RWPE2 (cell line): ENCODE measurements at regions not wholly inside any gene's neighbourhood (a gene's known extent, or its start where the extent isn't known, plus 50 kb on each side); places are given as distances from the start of the nearest gene placed in this dataset.

ENCODE experiments used
- ATAC-seq: fragments of 200-7000 bp; cut with Tn5 transposase; 3 replicates; pipeline ENCODE4 v1.9.1; 2021; ENCODE audit warnings: low read depth
- DNase-seq: peaks from one replicate; pipeline ENCODE4 v3.0.0-alpha.2; 2020; ENCODE audit warnings: low spot score
- H3K27ac ChIP-seq: fragments of 450-650 bp; 2 replicates; pipeline ENCODE4 v1.5.1; 2017; ENCODE audit warnings: mild to moderate bottlenecking; ENCODE audit not compliant: poor library complexity, severe bottlenecking
- H3K27me3 ChIP-seq: fragments of 250-450 bp; sonication (Bioruptor Pico); 2 replicates; pipeline ENCODE4 v1.5.1; 2021; ENCODE audit warnings: mild to moderate bottlenecking, moderate library complexity; ENCODE audit not compliant: insufficient read depth, poor library complexity, severe bottlenecking
- H3K36me3 ChIP-seq: fragments of 250-450 bp; sonication (Bioruptor Pico); 2 replicates; pipeline ENCODE4 v1.5.1; 2020; ENCODE audit warnings: low read depth, mild to moderate bottlenecking, moderate library complexity
- H3K4me1 ChIP-seq: fragments of 250-450 bp; sonication (Bioruptor Pico); 2 replicates; pipeline ENCODE4 v1.5.1; 2021; ENCODE audit warnings: mild to moderate bottlenecking, moderate library complexity; ENCODE audit not compliant: insufficient read depth, poor library complexity, severe bottlenecking
- H3K4me3 ChIP-seq: fragments of 250-450 bp; sonication (Bioruptor Pico); 2 replicates; pipeline ENCODE4 v1.5.1; 2021; ENCODE audit warnings: mild to moderate bottlenecking, moderate library complexity; ENCODE audit not compliant: severe bottlenecking
- H3K9me3 ChIP-seq: fragments of 250-450 bp; sonication (Bioruptor Pico); 2 replicates; pipeline ENCODE4 v1.5.1; 2021; ENCODE audit warnings: mild to moderate bottlenecking, moderate library complexity; ENCODE audit not compliant: severe bottlenecking
- TF ChIP-seq, protein P1 (sequence below): fragments of 450-650 bp; IDR thresholded peaks from one replicate; pipeline ENCODE4 v1.5.1; 2017; ENCODE audit warnings: mild to moderate bottlenecking, moderate library complexity; ENCODE audit not compliant: poor library complexity, severe bottlenecking

DNA sequence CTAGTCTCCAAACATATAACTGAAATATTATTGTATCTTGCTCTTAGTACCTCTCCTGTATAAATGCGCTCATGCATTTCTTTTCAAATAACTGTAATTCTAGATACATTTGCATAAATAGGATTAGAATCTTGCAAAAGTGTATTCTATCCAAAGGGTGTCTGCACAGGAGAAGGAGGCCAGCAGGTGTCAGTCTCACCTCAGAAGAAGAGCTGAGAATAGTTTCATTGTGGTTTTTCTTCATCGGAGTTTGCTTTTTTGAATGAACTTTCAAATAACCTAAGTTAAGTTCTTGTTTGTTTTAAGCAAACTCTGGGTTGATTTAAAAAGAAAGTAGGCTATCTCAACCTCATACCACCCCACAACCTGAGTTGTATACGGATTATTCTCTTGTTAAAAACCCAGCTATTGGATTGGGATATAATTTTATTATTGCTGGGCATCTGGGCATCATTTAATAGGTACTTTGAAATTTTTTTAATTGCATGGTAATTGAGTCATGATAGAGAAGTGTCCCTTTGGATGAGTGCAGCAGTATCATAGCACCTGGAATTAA lies 125.0 kb upstream of the MLIP start:
- TF ChIP-seq, protein P1, sequence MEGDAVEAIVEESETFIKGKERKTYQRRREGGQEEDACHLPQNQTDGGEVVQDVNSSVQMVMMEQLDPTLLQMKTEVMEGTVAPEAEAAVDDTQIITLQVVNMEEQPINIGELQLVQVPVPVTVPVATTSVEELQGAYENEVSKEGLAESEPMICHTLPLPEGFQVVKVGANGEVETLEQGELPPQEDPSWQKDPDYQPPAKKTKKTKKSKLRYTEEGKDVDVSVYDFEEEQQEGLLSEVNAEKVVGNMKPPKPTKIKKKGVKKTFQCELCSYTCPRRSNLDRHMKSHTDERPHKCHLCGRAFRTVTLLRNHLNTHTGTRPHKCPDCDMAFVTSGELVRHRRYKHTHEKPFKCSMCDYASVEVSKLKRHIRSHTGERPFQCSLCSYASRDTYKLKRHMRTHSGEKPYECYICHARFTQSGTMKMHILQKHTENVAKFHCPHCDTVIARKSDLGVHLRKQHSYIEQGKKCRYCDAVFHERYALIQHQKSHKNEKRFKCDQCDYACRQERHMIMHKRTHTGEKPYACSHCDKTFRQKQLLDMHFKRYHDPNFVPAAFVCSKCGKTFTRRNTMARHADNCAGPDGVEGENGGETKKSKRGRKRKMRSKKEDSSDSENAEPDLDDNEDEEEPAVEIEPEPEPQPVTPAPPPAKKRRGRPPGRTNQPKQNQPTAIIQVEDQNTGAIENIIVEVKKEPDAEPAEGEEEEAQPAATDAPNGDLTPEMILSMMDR: peak; percentile 92
- H3K27me3 ChIP-seq: no peaks in the 10 kb centered on the region
- no peaks in the 10 kb centered on the region for H3K36me3 ChIP-seq
- H3K4me3 ChIP-seq: no peak overlapping the region
- H3K4me1 ChIP-seq: peaks cover 35% of the 10 kb centered on the region
- DNase-seq (no peak), ATAC-seq (no peak)
- H3K27ac ChIP-seq: no peak overlapping the region
- no peaks in the 10 kb centered on the region for H3K9me3 ChIP-seq

DNA sequence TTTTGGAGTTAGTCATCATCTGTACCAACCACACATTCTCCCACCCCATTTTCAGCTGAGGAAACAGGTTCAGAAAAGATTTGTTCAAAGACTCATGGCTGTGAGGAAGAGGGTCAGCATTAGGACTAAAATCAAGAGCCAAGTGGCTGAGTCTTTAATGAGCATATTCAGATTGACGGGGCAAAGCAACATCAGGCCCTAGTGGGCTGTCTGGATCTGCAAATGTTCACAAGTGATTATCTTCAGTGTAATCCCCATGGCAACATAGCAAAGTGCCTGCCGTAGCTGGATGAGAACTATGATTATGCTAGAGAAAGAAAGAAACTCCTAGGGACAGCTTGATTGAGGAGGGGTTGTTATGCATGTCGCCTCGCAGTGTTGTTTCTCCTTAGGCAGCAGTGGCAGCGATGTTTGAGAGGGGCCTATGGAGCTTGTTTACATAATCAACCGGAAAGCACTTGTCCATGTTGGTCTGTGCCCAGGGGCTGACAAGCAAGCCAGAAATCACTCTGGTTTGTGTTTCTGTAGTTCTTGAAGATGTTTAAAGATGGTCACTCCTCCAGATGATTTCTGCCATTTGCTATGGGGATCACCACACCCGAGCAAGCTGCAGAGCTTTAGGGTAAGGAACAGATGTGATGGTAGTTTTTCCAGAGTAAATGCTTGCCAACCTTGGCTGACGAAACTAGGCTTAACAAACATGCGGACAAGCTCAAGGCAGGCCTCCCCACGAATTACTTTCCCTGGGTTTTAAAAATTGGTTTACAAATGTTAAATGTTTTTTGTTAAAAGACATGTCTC lies 124.3 kb upstream of the MLIP start:
- no peak overlapping the region for H3K4me3 ChIP-seq
- ATAC-seq: no peak

DNA sequence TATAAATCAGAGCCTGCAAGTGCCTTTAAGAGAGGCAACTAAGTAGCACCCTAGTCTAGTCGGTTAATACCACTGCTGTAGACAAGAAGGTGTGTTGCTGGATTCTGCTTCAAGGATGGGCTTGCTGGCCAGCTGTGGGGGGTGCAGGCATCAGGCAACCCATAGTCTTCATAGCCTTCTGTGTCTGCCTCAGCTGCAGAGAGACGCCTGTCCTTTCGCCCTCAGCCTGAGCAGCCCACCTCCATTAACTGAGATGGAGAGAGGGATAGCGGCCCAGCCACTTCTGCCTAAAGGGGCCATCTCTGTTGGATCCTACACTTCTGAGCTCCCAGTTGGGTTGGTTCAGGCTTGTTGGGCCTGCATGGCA lies 123.7 kb upstream of the MLIP start:
- no peak for DNase-seq
- no peak for ATAC-seq
- Histone ChIP-seq H3K27me3 (no peaks in the 10 kb centered on the region), H3K27ac (no peak overlapping the region), H3K4me3 (no peak overlapping the region), H3K4me1 (peaks cover 30% of the 10 kb centered on the region), H3K9me3 (no peaks in the 10 kb centered on the region), H3K36me3 (no peaks in the 10 kb centered on the region)
- TF ChIP-seq, protein P1: no peak

More for the DNA sequence above, 124.3 kb upstream of the MLIP start:
- Histone ChIP-seq H3K4me1 (peaks cover 35% of the 10 kb centered on the region), H3K27me3 (no peaks in the 10 kb centered on the region), H3K36me3 (no peaks in the 10 kb centered on the region), H3K27ac (no peak overlapping the region), H3K9me3 (no peaks in the 10 kb centered on the region)
- no peak for DNase-seq
- TF ChIP-seq, protein P1: no peak

DNA sequence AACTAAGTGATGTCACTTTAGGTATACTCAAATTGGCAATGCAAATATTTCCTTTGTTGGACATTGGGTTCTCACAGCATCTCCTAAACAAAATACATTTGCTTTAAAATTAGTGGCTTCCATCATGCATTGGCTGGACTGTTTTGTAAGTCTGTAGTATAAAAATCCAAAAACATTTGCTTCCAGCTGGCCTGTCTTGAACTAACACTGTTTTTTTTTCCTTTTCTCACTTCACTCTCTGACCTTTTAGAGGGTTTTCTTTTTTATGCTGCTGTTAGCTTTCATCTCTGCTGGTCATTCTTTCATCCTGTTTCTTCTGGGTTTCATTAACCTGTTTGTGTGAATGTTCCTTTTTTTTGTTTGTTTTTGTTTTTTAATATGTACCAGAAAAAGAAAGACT lies 121.7 kb upstream of the MLIP start:
- H3K4me1 ChIP-seq: peaks cover 11% of the 10 kb centered on the region
- H3K27ac ChIP-seq: no peak overlapping the region
- ATAC-seq (no peak), DNase-seq (no peak)
- no peak overlapping the region for H3K4me3 ChIP-seq
- no peaks in the 10 kb centered on the region for H3K36me3 ChIP-seq
- TF ChIP-seq, protein P1: no peak
- no peaks in the 10 kb centered on the region for H3K9me3 ChIP-seq
- H3K27me3 ChIP-seq: no peaks in the 10 kb centered on the region

DNA sequence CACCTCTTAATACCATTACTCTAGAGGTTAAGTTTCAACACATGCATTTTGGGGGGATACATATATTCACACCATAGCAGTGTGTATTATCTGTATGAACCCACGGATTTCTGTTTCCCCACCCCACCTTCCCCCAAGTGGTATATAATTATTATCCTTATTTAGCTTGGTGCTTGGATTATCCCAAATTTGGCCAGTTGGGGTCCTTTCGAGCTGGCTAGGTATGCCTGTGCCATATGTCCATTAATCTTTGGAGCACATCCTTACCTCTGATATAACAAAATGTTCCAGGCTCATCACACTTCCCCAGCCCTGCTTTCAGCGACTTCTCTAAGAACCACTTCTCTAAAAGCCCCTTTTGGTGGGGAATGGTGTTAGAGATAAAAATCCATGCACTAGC lies 118.7 kb upstream of the MLIP start:
- H3K4me3 ChIP-seq: no peak overlapping the region
- no peak for DNase-seq
- TF ChIP-seq, protein P1: no peak

More for the DNA sequence above, 118.7 kb upstream of the MLIP start:
- H3K27me3 ChIP-seq: no peaks in the 10 kb centered on the region
- no peaks in the 10 kb centered on the region for H3K4me1 ChIP-seq
- no peaks in the 10 kb centered on the region for H3K9me3 ChIP-seq
- H3K36me3 ChIP-seq: no peaks in the 10 kb centered on the region
- no peak overlapping the region for H3K27ac ChIP-seq
- ATAC-seq: no peak
